ENCODE measurements at regions not wholly inside any gene's neighbourhood (a gene's known extent, or its start where the extent isn't known, plus 50 kb on each side); places are given as distances from the start of the nearest gene placed in this dataset.

DNA sequence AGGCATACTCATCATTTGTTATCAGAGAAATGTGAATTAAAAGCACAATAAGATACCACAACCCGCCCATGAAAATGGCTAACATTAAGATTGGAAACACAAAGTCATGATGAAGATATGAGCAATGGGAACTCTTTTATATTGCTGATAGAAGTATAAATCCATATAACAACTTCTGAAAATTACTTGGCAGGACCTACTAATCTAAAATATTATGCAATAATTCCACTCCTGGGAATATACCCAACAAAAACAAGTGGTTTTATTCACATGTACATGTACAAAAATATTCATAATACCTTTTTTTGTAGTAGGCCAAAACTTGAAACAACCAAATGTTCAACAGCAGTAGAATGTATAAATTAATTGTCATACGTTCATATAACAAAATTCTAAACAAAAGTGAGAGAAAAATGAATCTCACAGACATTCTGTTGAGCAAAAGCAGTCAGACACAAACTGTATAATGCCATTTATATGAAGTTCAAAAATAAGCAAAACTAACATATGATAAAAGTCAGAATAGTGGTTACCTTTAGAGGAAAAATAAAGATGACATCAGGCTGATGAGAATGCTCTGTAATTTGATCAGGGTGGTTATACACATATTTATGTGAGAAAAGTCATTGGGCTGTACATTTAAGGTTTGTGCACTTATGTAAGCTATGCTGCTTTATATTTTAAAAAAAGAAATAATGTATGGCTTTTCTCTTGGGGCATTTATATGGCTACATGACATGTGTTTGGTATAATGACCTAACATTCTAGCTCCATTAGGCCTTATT is 309.2 kb upstream of the KITLG start:
- H3K4me2 ChIP-seq (ENCODE audit: low read length) = no peak overlapping the region
- TF ChIP-seq, protein P1, sequence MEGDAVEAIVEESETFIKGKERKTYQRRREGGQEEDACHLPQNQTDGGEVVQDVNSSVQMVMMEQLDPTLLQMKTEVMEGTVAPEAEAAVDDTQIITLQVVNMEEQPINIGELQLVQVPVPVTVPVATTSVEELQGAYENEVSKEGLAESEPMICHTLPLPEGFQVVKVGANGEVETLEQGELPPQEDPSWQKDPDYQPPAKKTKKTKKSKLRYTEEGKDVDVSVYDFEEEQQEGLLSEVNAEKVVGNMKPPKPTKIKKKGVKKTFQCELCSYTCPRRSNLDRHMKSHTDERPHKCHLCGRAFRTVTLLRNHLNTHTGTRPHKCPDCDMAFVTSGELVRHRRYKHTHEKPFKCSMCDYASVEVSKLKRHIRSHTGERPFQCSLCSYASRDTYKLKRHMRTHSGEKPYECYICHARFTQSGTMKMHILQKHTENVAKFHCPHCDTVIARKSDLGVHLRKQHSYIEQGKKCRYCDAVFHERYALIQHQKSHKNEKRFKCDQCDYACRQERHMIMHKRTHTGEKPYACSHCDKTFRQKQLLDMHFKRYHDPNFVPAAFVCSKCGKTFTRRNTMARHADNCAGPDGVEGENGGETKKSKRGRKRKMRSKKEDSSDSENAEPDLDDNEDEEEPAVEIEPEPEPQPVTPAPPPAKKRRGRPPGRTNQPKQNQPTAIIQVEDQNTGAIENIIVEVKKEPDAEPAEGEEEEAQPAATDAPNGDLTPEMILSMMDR (IDR thresholded peaks at IDR 0.05; ENCODE audit: poor library complexity, severe bottlenecking) = no peak
- no peak for TF ChIP-seq EP300 (conservative IDR thresholded peaks at IDR 0.05; ENCODE audit: poor library complexity, severe bottlenecking)
- TF ChIP-seq TAF1 (IDR thresholded peaks at IDR 0.05; ENCODE audit: low read depth) = no peak
- TF ChIP-seq POLR2AphosphoS5 (IDR thresholded peaks at IDR 0.05) = no peak
- TF ChIP-seq EZH2 (IDR thresholded peaks at IDR 0.05; ENCODE audit: borderline replicate concordance, insufficient read depth, low read length, poor library complexity, severe bottlenecking) = no peak
- no peak for TF ChIP-seq SMC3 (conservative IDR thresholded peaks at IDR 0.05; ENCODE audit: poor library complexity)
- TF ChIP-seq, protein P2, sequence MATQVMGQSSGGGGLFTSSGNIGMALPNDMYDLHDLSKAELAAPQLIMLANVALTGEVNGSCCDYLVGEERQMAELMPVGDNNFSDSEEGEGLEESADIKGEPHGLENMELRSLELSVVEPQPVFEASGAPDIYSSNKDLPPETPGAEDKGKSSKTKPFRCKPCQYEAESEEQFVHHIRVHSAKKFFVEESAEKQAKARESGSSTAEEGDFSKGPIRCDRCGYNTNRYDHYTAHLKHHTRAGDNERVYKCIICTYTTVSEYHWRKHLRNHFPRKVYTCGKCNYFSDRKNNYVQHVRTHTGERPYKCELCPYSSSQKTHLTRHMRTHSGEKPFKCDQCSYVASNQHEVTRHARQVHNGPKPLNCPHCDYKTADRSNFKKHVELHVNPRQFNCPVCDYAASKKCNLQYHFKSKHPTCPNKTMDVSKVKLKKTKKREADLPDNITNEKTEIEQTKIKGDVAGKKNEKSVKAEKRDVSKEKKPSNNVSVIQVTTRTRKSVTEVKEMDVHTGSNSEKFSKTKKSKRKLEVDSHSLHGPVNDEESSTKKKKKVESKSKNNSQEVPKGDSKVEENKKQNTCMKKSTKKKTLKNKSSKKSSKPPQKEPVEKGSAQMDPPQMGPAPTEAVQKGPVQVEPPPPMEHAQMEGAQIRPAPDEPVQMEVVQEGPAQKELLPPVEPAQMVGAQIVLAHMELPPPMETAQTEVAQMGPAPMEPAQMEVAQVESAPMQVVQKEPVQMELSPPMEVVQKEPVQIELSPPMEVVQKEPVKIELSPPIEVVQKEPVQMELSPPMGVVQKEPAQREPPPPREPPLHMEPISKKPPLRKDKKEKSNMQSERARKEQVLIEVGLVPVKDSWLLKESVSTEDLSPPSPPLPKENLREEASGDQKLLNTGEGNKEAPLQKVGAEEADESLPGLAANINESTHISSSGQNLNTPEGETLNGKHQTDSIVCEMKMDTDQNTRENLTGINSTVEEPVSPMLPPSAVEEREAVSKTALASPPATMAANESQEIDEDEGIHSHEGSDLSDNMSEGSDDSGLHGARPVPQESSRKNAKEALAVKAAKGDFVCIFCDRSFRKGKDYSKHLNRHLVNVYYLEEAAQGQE (IDR thresholded peaks at IDR 0.05; ENCODE audit: borderline replicate concordance) = no peak

GRCh38 chr12:88884600-88884999 is 304.3 kb upstream of the KITLG start:
- no peaks in the 10 kb centered on the region for H3F3A ChIP-seq (ENCODE audit: insufficient read depth, low read length, poor library complexity, severe bottlenecking)
- TF ChIP-seq EZH2 (IDR thresholded peaks at IDR 0.05; ENCODE audit: borderline replicate concordance, insufficient read depth, low read length, poor library complexity, severe bottlenecking) (no peak), MXI1 (conservative IDR thresholded peaks at IDR 0.05; ENCODE audit: poor library complexity, severe bottlenecking) (no peak), TAF1 (IDR thresholded peaks at IDR 0.05; ENCODE audit: low read depth) (no peak), EP300 (conservative IDR thresholded peaks at IDR 0.05; ENCODE audit: poor library complexity, severe bottlenecking) (no peak)
- TF ChIP-seq, protein P2 (IDR thresholded peaks at IDR 0.05; ENCODE audit: borderline replicate concordance) = no peak
- no peak overlapping the region for H3K9ac ChIP-seq (ENCODE audit: low read length)
- no peak overlapping the region for H3K4me3 ChIP-seq (ENCODE audit: low read length)
- H3K9me2 ChIP-seq (ENCODE audit: insufficient read depth, low read length) = no peaks in the 10 kb centered on the region
- H3K36me3 ChIP-seq (ENCODE audit: insufficient read depth, low read length) = no peaks in the 10 kb centered on the region
- no peaks in the 10 kb centered on the region for H3K79me2 ChIP-seq (replicated peaks; ENCODE audit: insufficient read depth, low read length)
- no peaks in the 10 kb centered on the region for H3K27me3 ChIP-seq (ENCODE audit: insufficient read depth, low read depth, low read length)
- H3K9me3 ChIP-seq (ENCODE audit: low read length) = no peaks in the 10 kb centered on the region
- no peak overlapping the region for H2AFZ ChIP-seq (ENCODE audit: low read depth, low read length)
- H3K27ac ChIP-seq (ENCODE audit: low read length) = no peak overlapping the region
- no peaks in the 10 kb centered on the region for H4K20me1 ChIP-seq (ENCODE audit: insufficient read depth)
- no peak overlapping the region for H3K4me2 ChIP-seq (ENCODE audit: low read length)

More for the DNA sequence above, 309.2 kb upstream of the KITLG start:
- Histone ChIP-seq H3K79me2 (replicated peaks; ENCODE audit: insufficient read depth, low read length) (no peaks in the 10 kb centered on the region), H3K9me2 (ENCODE audit: insufficient read depth, low read length) (no peaks in the 10 kb centered on the region), H3K27me3 (ENCODE audit: insufficient read depth, low read depth, low read length) (no peaks in the 10 kb centered on the region), H3F3A (ENCODE audit: insufficient read depth, low read length, poor library complexity, severe bottlenecking) (no peaks in the 10 kb centered on the region), H4K20me1 (ENCODE audit: insufficient read depth) (no peaks in the 10 kb centered on the region), H3K4me3 (ENCODE audit: low read length) (no peak overlapping the region), H3K9ac (ENCODE audit: low read length) (no peak overlapping the region), H3K36me3 (ENCODE audit: insufficient read depth, low read length) (no peaks in the 10 kb centered on the region), H3K27ac (ENCODE audit: low read length) (no peak overlapping the region), H3K9me3 (ENCODE audit: low read length) (no peaks in the 10 kb centered on the region), H2AFZ (ENCODE audit: low read depth, low read length) (no peak overlapping the region)
